HepG2 (cell line): ENCODE measurements at regions not wholly inside any gene's neighbourhood (a gene's known extent, or its start where the extent isn't known, plus 50 kb on each side); places are given as distances from the start of the nearest gene placed in this dataset.

Experiments used
- ATAC-seq: fragments of 200-7000 bp; cut with Tn5 transposase; 3 replicates; pipeline ENCODE4 v1.9.1; 2020; ENCODE audit warnings: mild to moderate bottlenecking, moderate library complexity
- BruUV-seq: library from RNA; stranded (reverse); fragments of 400-500 nt; replicated peaks from 2 replicates; lab custom pipeline; 2021; lab: Mats Ljungman, UMichigan
- CTCF ChIA-PET: fragments of 300-600 bp; formaldehyde crosslinking; extraction: SDS; loops from one replicate; lab custom pipeline; 2021; ENCODE audit warnings: low total read pairs, inconsistent platforms, low intra/inter-chr PET ratio; lab: Yijun Ruan, JAX
- POLR2A ChIA-PET: fragments of 350-600 bp; sonication (Branson Sonifier 250); formaldehyde crosslinking; loops from one replicate; lab custom pipeline; 2020; ENCODE audit warnings: antibody characterized with exemption, inconsistent platforms; lab: Yijun Ruan, JAX
- DNase-seq: peaks from one replicate; pipeline ENCODE4 v3.0.0-alpha.2; 2015; ENCODE audit warnings: low spot score
- FAIRE-seq: peaks from 3 replicates; lab custom pipeline; 2011; peaks lifted over from hg19 to GRCh38; lab: Jason Lieb, UNC
- H2AFZ ChIP-seq: one replicate; pipeline ENCODE4 v1.6.1; 2011; ENCODE audit warnings: low read length, inconsistent platforms
- H3K27ac ChIP-seq: fragments of 300-600 bp; 3 replicates; pipeline ENCODE4 v1.8.0; 2011; ENCODE audit warnings: mixed run types, mild to moderate bottlenecking, mixed read lengths, low read length, inconsistent platforms; ENCODE audit not compliant: insufficient read depth; ENCODE audit errors: extremely low read length
- H3K27me3 ChIP-seq, 2 experiments: fragments of 200-600 bp in 1 of 2; 2 replicates in 1 of 2; 3 replicates in 1 of 2; pipeline versions ENCODE4 v1.6.0 to v1.8.0; 2011; ENCODE audit warnings: low read length in 2 of 2, mild to moderate bottlenecking in 2 of 2, moderate library complexity in 2 of 2, inconsistent platforms in 1 of 2; ENCODE audit not compliant: insufficient read depth in 2 of 2, control insufficient read depth in 1 of 2
- H3K36me3 ChIP-seq, 2 experiments: fragments of 200-600 bp in 1 of 2; replicated peaks in 1 of 2; 2 replicates in 1 of 2; 3 replicates in 1 of 2; pipeline versions ENCODE4 v1.5.1 to v1.8.0; 2011; ENCODE audit warnings: low read length in 2 of 2, inconsistent platforms in 1 of 2; ENCODE audit not compliant: insufficient read depth in 2 of 2, control insufficient read depth in 1 of 2
- H3K4me1 ChIP-seq: 2 replicates; pipeline ENCODE4 v1.5.1; 2012; ENCODE audit warnings: low read length, inconsistent platforms; ENCODE audit not compliant: insufficient read depth
- H3K4me2 ChIP-seq: 2 replicates; pipeline ENCODE4 v1.6.0; 2011; ENCODE audit warnings: low read depth, low read length, inconsistent platforms
- H3K4me3 ChIP-seq, 3 experiments: fragments of 200-600 bp in 1 of 3; sonication (generic), shearing (Covaris generic) in 1 of 3; replicated peaks in 1 of 3; 2 replicates each; pipeline ENCODE4 v1.5.1; 2011 to 2016; ENCODE audit warnings: low read length in 3 of 3, inconsistent platforms in 2 of 3, low read depth in 2 of 3, mild to moderate bottlenecking in 2 of 3, control low read depth in 1 of 3, mixed read lengths in 1 of 3; ENCODE audit not compliant: insufficient read depth in 1 of 3
- H3K79me2 ChIP-seq: one replicate; pipeline ENCODE4 v1.6.1; 2011; ENCODE audit warnings: low read length, inconsistent platforms; ENCODE audit not compliant: insufficient read depth
- H3K9ac ChIP-seq: 2 replicates; pipeline ENCODE4 v1.6.0; 2011; ENCODE audit warnings: mild to moderate bottlenecking, low read depth, low read length, inconsistent platforms; ENCODE audit not compliant: insufficient read depth
- H3K9me3 ChIP-seq: 2 replicates; pipeline ENCODE4 v1.5.1; 2012; ENCODE audit warnings: mild to moderate bottlenecking, low read length
- H4K20me1 ChIP-seq: 2 replicates; pipeline ENCODE4 v1.6.0; 2011; ENCODE audit warnings: inconsistent platforms, mild to moderate bottlenecking, low read length, moderate library complexity; ENCODE audit not compliant: insufficient read depth
- ASH2L ChIP-seq: fragments of 300-600, 200-600 bp; sonication (generic); IDR thresholded peaks from 2 replicates; pipeline ENCODE4 v1.7.0; 2017; ENCODE audit warnings: low read depth, mild to moderate bottlenecking, moderate library complexity, mixed read lengths, low read length; ENCODE audit not compliant: insufficient read length
- E2F5 ChIP-seq: sonication (generic); formaldehyde crosslinking; conservative IDR thresholded peaks from 2 replicates; pipeline ENCODE4 v1.4.0; 2020; ENCODE audit warnings: missing genetic modification reagents
- IRX3 ChIP-seq: sonication (generic); formaldehyde crosslinking; IDR thresholded peaks from 2 replicates; pipeline ENCODE4 v1.8.1; 2023; ENCODE audit warnings: mild to moderate bottlenecking, low read depth, missing genetic modification reagents, borderline replicate concordance
- JUN ChIP-seq: sonication (generic); formaldehyde crosslinking; IDR thresholded peaks from 2 replicates; pipeline ENCODE4 v1.4.0; 2020; ENCODE audit warnings: mild to moderate bottlenecking, missing genetic modification reagents
- MATR3 ChIP-seq: sonication (generic); formaldehyde crosslinking; IDR thresholded peaks from 2 replicates; pipeline ENCODE4 v1.4.0; 2020; ENCODE audit warnings: missing genetic modification reagents
- NFE2L1 ChIP-seq: sonication (generic); formaldehyde crosslinking; IDR thresholded peaks from 2 replicates; pipeline ENCODE4 v1.4.0; 2020; ENCODE audit warnings: missing genetic modification reagents, mild to moderate bottlenecking, borderline replicate concordance
- NFIB ChIP-seq: sonication (generic); formaldehyde crosslinking; IDR thresholded peaks from 2 replicates; pipeline ENCODE4 v1.9.0; 2021; ENCODE audit warnings: missing genetic modification reagents, mild to moderate bottlenecking, borderline replicate concordance
- PAF1 ChIP-seq: IDR thresholded peaks from 2 replicates; pipeline ENCODE4 v1.6.1; 2016; ENCODE audit warnings: missing genetic modification reagents, missing compliant biosample characterization
- SALL2 ChIP-seq: sonication (generic); formaldehyde crosslinking; IDR thresholded peaks from 2 replicates; pipeline ENCODE4 v1.8.1; 2023; ENCODE audit warnings: mild to moderate bottlenecking, missing genetic modification reagents, inconsistent platforms
- THRA ChIP-seq: sonication (generic); formaldehyde crosslinking; IDR thresholded peaks from 2 replicates; pipeline ENCODE4 v1.4.0; 2020; ENCODE audit warnings: missing genetic modification reagents, borderline replicate concordance
- TRAFD1 ChIP-seq: sonication (generic); formaldehyde crosslinking; IDR thresholded peaks from 2 replicates; pipeline ENCODE4 v1.5.1; 2020; ENCODE audit warnings: missing genetic modification reagents, mild to moderate bottlenecking, borderline replicate concordance
- ZBTB37 ChIP-seq: sonication (generic); formaldehyde crosslinking; IDR thresholded peaks from 2 replicates; pipeline ENCODE4 v1.4.0; 2020; ENCODE audit warnings: mild to moderate bottlenecking, missing genetic modification reagents
- ZC3H4 ChIP-seq: sonication (generic); formaldehyde crosslinking; IDR thresholded peaks from 2 replicates; pipeline ENCODE4 v1.4.0; 2020; ENCODE audit warnings: missing genetic modification reagents, borderline replicate concordance
- ZNF274 ChIP-seq: sonication (generic); formaldehyde crosslinking; IDR thresholded peaks from 2 replicates; pipeline ENCODE4 v1.5.1; 2020; ENCODE audit warnings: mild to moderate bottlenecking, missing genetic modification reagents
- ZNF33A ChIP-seq: sonication (generic); formaldehyde crosslinking; IDR thresholded peaks from 2 replicates; pipeline ENCODE4 v1.5.1; 2020; ENCODE audit warnings: missing genetic modification reagents, mild to moderate bottlenecking, moderate library complexity, borderline replicate concordance
- ZNF605 ChIP-seq: sonication (generic); formaldehyde crosslinking; IDR thresholded peaks from 2 replicates; pipeline ENCODE4 v1.8.0; 2022; ENCODE audit warnings: mild to moderate bottlenecking, missing genetic modification reagents
- ZNF773 ChIP-seq: sonication (generic); formaldehyde crosslinking; IDR thresholded peaks from 2 replicates; pipeline ENCODE4 v1.4.0; 2020; ENCODE audit warnings: missing genetic modification reagents, borderline replicate concordance
- ZSCAN20 ChIP-seq: sonication (generic); formaldehyde crosslinking; IDR thresholded peaks from 2 replicates; pipeline ENCODE4 v1.4.0; 2020; ENCODE audit warnings: missing genetic modification reagents, mild to moderate bottlenecking, borderline replicate concordance
- WGBS: methylation state at CpG from one replicate; pipeline ENCODE4 v1.1.6; 2017; ENCODE audit warnings: low lambda C conversion rate; 5-methylcytosine and 5-hydroxymethylcytosine counted together
- in situ Hi-C: cut with HindIII; loops from 2 replicates; pipeline ENCODE4 v1.10.0; 2017; ENCODE audit warnings: low pct_unique_long_range_greater_than_20kb; ENCODE audit not compliant: extremely low pct_ligation_motif_present
- intact Hi-C: fragments of 100-400 bp; cut with micrococcal nuclease; formaldehyde crosslinking; loops from one replicate; pipeline ENCODE4 v1.10.0; 2022; ENCODE audit not compliant: unreplicated experiment

- Histone ChIP-seq H3K9ac (no peak overlapping the region), H3K4me1 (peaks cover 13% of the 10 kb centered on the region), H3K9me3 (no peaks in the 10 kb centered on the region), H3K27me3 (peaks cover 0 to 9% of the 10 kb centered on the region in 2 experiments; a peak in 3 of 5 replicates)
- POLR2A ChIA-PET, result no interaction called here
- in situ Hi-C loops, result no loop called here
- 48% methylated on average over 2 of the region's 2 CpGs for WGBS
- FAIRE-seq, result no peak
- TF ChIP-seq PAF1 (CRISPR knock-in tag), result no peak
- TF ChIP-seq IRX3 (CRISPR knock-in tag), result no peak
- TF ChIP-seq ZC3H4, result no peak
- no peak for TF ChIP-seq ZNF274 (CRISPR knock-in tag)
- TF ChIP-seq JUN, result no peak
- no peak for TF ChIP-seq ZNF605
- TF ChIP-seq SALL2 (CRISPR knock-in tag), result no peak
- TF ChIP-seq TRAFD1 (CRISPR knock-in tag), result no peak
- no peak for TF ChIP-seq MATR3 (CRISPR knock-in tag)
- TF ChIP-seq NFIB, result no peak
- no peak for TF ChIP-seq ZNF773 (CRISPR knock-in tag)
- TF ChIP-seq E2F5 (CRISPR knock-in tag), result no peak
- no peak for TF ChIP-seq ZSCAN20 (CRISPR knock-in tag)
- TF ChIP-seq NFE2L1, result no peak
- no peak for TF ChIP-seq ZNF33A
- no peak for TF ChIP-seq ZBTB37
- TF ChIP-seq ASH2L, result no peak
- TF ChIP-seq THRA, result no peak
- TF ChIP-seq, all 625 proteins: peak for 0
- DNase-seq (no peak), ATAC-seq (no peak)
- intact Hi-C loops, result no loop called here
- Histone ChIP-seq H3K4me3 (no peak overlapping the region), H2AFZ (no peak overlapping the region), H4K20me1 (no peaks in the 10 kb centered on the region), H3K79me2 (no peaks in the 10 kb centered on the region), H3K36me3 (no peaks in the 10 kb centered on the region), H3K27ac (no peak overlapping the region), H3K4me2 (no peak overlapping the region)
- CTCF ChIA-PET, result no interaction called here
- no TSS peak for BruUV-seq
Measured at GRCh38 chr1:87230501-87230900, 98.2 kb upstream of the LMO4 start.
